Stimulated activated naive CD4-positive, alpha-beta T cell treated with Interleukin-2 at 50 U/mL for 16 hours (primary cell): ENCODE measurements at regions not wholly inside any gene's neighbourhood (a gene's known extent, or its start where the extent isn't known, plus 50 kb on each side); places are given as distances from the start of the nearest gene placed in this dataset.

Experiments used
- DNase-seq: peaks from one replicate; lab custom pipeline; 2025; lab: John Stamatoyannopoulos, UW

GRCh38 chr1:229111703-229112319 is 159.1 kb upstream of the RAB4A start:
- DNase-seq = no peak

- no peak for DNase-seq
These were observed 157.9 kb upstream of the RAB4A start for GRCh38 chr1:229112832-229113548.

GRCh38 chr1:229114315-229114714 is 156.6 kb upstream of the RAB4A start:
- DNase-seq = no peak

GRCh38 chr1:229114850-229115365 is 156.0 kb upstream of the RAB4A start:
- DNase-seq = no peak

- no peak for DNase-seq
These were observed 154.8 kb upstream of the RAB4A start for GRCh38 chr1:229116114-229116513.

- DNase-seq = no peak
These were observed 153.1 kb upstream of the RAB4A start for GRCh38 chr1:229117664-229118300.

GRCh38 chr1:229118477-229119061 is 152.3 kb upstream of the RAB4A start:
- no peak for DNase-seq

GRCh38 chr1:229119161-229119560 is 151.8 kb upstream of the RAB4A start:
- no peak for DNase-seq

GRCh38 chr1:229119876-229120275 is 151.0 kb upstream of the RAB4A start:
- DNase-seq = no peak

GRCh38 chr1:229121845-229122436 is 149.0 kb upstream of the RAB4A start:
- DNase-seq = no peak

GRCh38 chr1:229122606-229123005 is 148.3 kb upstream of the RAB4A start:
- no peak for DNase-seq

- DNase-seq = no peak
These were observed 146.8 kb upstream of the RAB4A start for GRCh38 chr1:229124116-229124515.

- DNase-seq = no peak
These were observed 146.3 kb upstream of the RAB4A start for GRCh38 chr1:229124520-229125124.

GRCh38 chr1:229127301-229127700 is 143.6 kb upstream of the RAB4A start:
- DNase-seq = no peak

- DNase-seq = no peak
These were observed 142.8 kb upstream of the RAB4A start for GRCh38 chr1:229128066-229128608.

GRCh38 chr1:229129301-229130027 is 141.4 kb upstream of the RAB4A start:
- no peak for DNase-seq

GRCh38 chr1:229130028-229130668 is 140.8 kb upstream of the RAB4A start:
- no peak for DNase-seq

- DNase-seq = no peak
These were observed 139.4 kb upstream of the RAB4A start for GRCh38 chr1:229131243-229132105.

GRCh38 chr1:229132106-229132443 is 138.8 kb upstream of the RAB4A start:
- DNase-seq = no peak

GRCh38 chr1:229132706-229133105 is 138.2 kb upstream of the RAB4A start:
- DNase-seq = no peak
